ENCODE measurements at regions not wholly inside any gene's neighbourhood (a gene's known extent, or its start where the extent isn't known, plus 50 kb on each side); places are given as distances from the start of the nearest gene placed in this dataset.

- TF ChIP-seq, protein P1, sequence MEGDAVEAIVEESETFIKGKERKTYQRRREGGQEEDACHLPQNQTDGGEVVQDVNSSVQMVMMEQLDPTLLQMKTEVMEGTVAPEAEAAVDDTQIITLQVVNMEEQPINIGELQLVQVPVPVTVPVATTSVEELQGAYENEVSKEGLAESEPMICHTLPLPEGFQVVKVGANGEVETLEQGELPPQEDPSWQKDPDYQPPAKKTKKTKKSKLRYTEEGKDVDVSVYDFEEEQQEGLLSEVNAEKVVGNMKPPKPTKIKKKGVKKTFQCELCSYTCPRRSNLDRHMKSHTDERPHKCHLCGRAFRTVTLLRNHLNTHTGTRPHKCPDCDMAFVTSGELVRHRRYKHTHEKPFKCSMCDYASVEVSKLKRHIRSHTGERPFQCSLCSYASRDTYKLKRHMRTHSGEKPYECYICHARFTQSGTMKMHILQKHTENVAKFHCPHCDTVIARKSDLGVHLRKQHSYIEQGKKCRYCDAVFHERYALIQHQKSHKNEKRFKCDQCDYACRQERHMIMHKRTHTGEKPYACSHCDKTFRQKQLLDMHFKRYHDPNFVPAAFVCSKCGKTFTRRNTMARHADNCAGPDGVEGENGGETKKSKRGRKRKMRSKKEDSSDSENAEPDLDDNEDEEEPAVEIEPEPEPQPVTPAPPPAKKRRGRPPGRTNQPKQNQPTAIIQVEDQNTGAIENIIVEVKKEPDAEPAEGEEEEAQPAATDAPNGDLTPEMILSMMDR (optimal IDR thresholded peaks at IDR 0.05 in 1 of 3, IDR thresholded peaks at IDR 0.05 in 1 of 3, conservative IDR thresholded peaks at IDR 0.05 in 1 of 3; ENCODE audit: extremely low read depth in 1 of 3, insufficient read depth in 2 of 3, low read length in 3 of 3): no peak
- TF ChIP-seq EZH2 (IDR thresholded peaks at IDR 0.05; ENCODE audit: low read length): no peak
Observed at GRCh38 chr14:34081101-34081575, 130.3 kb upstream of the EGLN3 start.

All from keratinocyte (primary cell).